ENCODE measurements at regions not wholly inside any gene's neighbourhood (a gene's known extent, or its start where the extent isn't known, plus 50 kb on each side); places are given as distances from the start of the nearest gene placed in this dataset.

DNA sequence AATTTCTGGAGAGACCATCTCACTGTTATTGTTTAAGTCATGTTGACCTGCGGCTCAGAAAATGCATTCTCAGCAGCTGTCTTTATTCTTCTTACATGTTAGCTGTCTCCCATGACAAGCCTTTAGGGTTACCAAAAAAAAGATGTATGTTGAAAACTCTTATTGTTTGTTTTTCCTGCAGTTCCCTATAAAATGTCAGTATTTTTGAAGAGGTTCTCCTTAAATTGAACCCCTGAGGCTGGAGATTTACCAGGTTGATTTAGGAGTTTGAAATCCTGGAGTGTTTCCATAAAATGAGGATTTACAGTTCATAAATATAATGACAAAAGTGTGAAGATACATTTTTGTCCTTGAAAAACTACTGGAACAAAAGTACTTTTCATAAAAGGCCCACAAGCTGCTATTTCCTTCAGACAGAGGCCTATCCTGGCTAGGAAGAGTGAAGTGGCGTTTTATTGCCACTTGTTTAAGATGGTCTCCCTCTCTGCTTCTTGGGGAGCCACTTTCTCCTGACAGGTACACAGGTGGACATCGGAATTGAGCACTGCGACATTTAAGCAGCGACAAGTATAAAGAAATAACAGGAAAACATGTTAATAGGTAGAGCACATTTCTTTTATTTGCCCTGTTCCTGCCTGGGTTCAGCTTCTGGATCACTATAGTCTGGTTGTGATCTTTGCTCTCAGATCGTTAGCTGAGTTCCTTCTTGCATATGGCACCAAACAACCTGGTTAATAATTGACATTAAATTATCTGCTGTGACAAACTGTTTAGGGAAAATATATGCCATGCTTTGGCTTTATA is 344.8 kb upstream of the RPS23 start:
- ATAC-seq (ENCODE audit: low read depth) (no peak), DNase-seq (ENCODE audit: low spot score) (no peak)
- TF ChIP-seq CTCF (IDR thresholded peaks at IDR 0.05; ENCODE audit: poor library complexity, severe bottlenecking) = no peak
- no peaks in the 10 kb centered on the region for H3K9me3 ChIP-seq (ENCODE audit: severe bottlenecking)
- no peaks in the 10 kb centered on the region for H3K27me3 ChIP-seq (ENCODE audit: insufficient read depth, poor library complexity, severe bottlenecking)
- H3K36me3 ChIP-seq (ENCODE audit: low read depth) = no peaks in the 10 kb centered on the region
- H3K27ac ChIP-seq (ENCODE audit: poor library complexity, severe bottlenecking) = no peak overlapping the region
- H3K4me1 ChIP-seq (ENCODE audit: insufficient read depth, poor library complexity, severe bottlenecking) = no peaks in the 10 kb centered on the region
- no peak overlapping the region for H3K4me3 ChIP-seq (ENCODE audit: severe bottlenecking)

GRCh38 chr5:82622205-82622604 is 344.1 kb upstream of the RPS23 start:
- Histone ChIP-seq H3K27ac (ENCODE audit: poor library complexity, severe bottlenecking) (no peak overlapping the region), H3K36me3 (ENCODE audit: low read depth) (no peaks in the 10 kb centered on the region), H3K4me3 (ENCODE audit: severe bottlenecking) (no peak overlapping the region), H3K9me3 (ENCODE audit: severe bottlenecking) (no peaks in the 10 kb centered on the region), H3K27me3 (ENCODE audit: insufficient read depth, poor library complexity, severe bottlenecking) (no peaks in the 10 kb centered on the region), H3K4me1 (ENCODE audit: insufficient read depth, poor library complexity, severe bottlenecking) (no peaks in the 10 kb centered on the region)
- TF ChIP-seq CTCF (IDR thresholded peaks at IDR 0.05; ENCODE audit: poor library complexity, severe bottlenecking) = no peak
- no peak for ATAC-seq (ENCODE audit: low read depth)
- no peak for DNase-seq (ENCODE audit: low spot score)

- ATAC-seq (ENCODE audit: low read depth) (no peak), DNase-seq (ENCODE audit: low spot score) (no peak)
- H3K36me3 ChIP-seq (ENCODE audit: low read depth) = no peaks in the 10 kb centered on the region
- H3K4me3 ChIP-seq (ENCODE audit: severe bottlenecking) = no peak overlapping the region
- no peaks in the 10 kb centered on the region for H3K27me3 ChIP-seq (ENCODE audit: insufficient read depth, poor library complexity, severe bottlenecking)
- no peaks in the 10 kb centered on the region for H3K4me1 ChIP-seq (ENCODE audit: insufficient read depth, poor library complexity, severe bottlenecking)
- H3K9me3 ChIP-seq (ENCODE audit: severe bottlenecking) = no peaks in the 10 kb centered on the region
- TF ChIP-seq CTCF (IDR thresholded peaks at IDR 0.05; ENCODE audit: poor library complexity, severe bottlenecking) = no peak
- H3K27ac ChIP-seq (ENCODE audit: poor library complexity, severe bottlenecking) = no peak overlapping the region
Measured at GRCh38 chr5:82620957-82621600, 342.9 kb upstream of the RPS23 start.

GRCh38 chr5:82619097-82619496 is 340.9 kb upstream of the RPS23 start:
- Histone ChIP-seq H3K4me1 (ENCODE audit: insufficient read depth, poor library complexity, severe bottlenecking) (no peaks in the 10 kb centered on the region), H3K4me3 (ENCODE audit: severe bottlenecking) (no peak overlapping the region), H3K27ac (ENCODE audit: poor library complexity, severe bottlenecking) (no peak overlapping the region), H3K36me3 (ENCODE audit: low read depth) (no peaks in the 10 kb centered on the region), H3K9me3 (ENCODE audit: severe bottlenecking) (no peaks in the 10 kb centered on the region), H3K27me3 (ENCODE audit: insufficient read depth, poor library complexity, severe bottlenecking) (no peaks in the 10 kb centered on the region)
- ATAC-seq (ENCODE audit: low read depth) (no peak), DNase-seq (ENCODE audit: low spot score) (no peak)
- no peak for TF ChIP-seq CTCF (IDR thresholded peaks at IDR 0.05; ENCODE audit: poor library complexity, severe bottlenecking)

DNA sequence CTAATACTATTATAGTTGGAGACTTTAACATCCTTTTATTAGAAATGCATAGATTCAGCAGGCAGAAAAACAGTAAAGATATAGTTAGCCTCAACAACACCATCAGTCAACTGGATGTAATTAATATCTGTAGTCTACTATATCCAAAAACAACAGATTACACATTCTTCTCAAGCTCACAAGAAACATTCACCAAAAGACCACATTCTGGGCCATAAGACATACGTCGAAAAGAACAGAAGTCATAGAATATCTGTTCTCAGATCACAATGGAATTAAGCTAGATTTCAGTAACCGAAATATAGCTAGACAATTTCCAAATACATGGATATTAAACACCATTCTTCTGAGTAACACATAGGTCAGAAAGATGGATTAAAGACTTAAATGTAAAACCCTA is 336.6 kb upstream of the RPS23 start:
- Histone ChIP-seq H3K36me3 (ENCODE audit: low read depth) (no peaks in the 10 kb centered on the region), H3K27me3 (ENCODE audit: insufficient read depth, poor library complexity, severe bottlenecking) (no peaks in the 10 kb centered on the region), H3K9me3 (ENCODE audit: severe bottlenecking) (no peaks in the 10 kb centered on the region), H3K4me3 (ENCODE audit: severe bottlenecking) (no peak overlapping the region), H3K4me1 (ENCODE audit: insufficient read depth, poor library complexity, severe bottlenecking) (no peaks in the 10 kb centered on the region), H3K27ac (ENCODE audit: poor library complexity, severe bottlenecking) (no peak overlapping the region)
- ATAC-seq (ENCODE audit: low read depth) = no peak
- DNase-seq (ENCODE audit: low spot score) = no peak
- TF ChIP-seq CTCF (IDR thresholded peaks at IDR 0.05; ENCODE audit: poor library complexity, severe bottlenecking) = no peak

Measured in RWPE2 (cell line).